Breast epithelium (tissue), 4 donors: ENCODE measurements at regions not wholly inside any gene's neighbourhood (a gene's known extent, or its start where the extent isn't known, plus 50 kb on each side); places are given as distances from the start of the nearest gene placed in this dataset.

Source experiments
- DNase-seq, 2 donors: peaks; one replicate each; pipeline ENCODE4 v3.0.0-alpha.2; 2019; ENCODE audit warnings: low spot score in 2 of 2
- H3K27ac ChIP-seq, 2 donors: fragments of 200-600 bp; sonication (generic) in 1 of 2; one replicate each; pipeline ENCODE4 v1.5.1; 2016 to 2019; ENCODE audit warnings: mild to moderate bottlenecking in 1 of 2
- H3K27me3 ChIP-seq, 2 donors: fragments of 200-600 bp; sonication (generic) in 1 of 2; one replicate each; pipeline versions ENCODE4 v1.5.1 to v1.6.0; 2017 to 2019; ENCODE audit warnings: control low read depth in 1 of 2, mild to moderate bottlenecking in 1 of 2
- H3K36me3 ChIP-seq: fragments of 200-600 bp; one replicate; pipeline ENCODE4 v1.5.1; 2019
- H3K4me1 ChIP-seq, 2 donors: fragments of 200-600 bp; sonication (generic); one replicate each; pipeline ENCODE4 v1.5.1; 2016 to 2019; ENCODE audit warnings: control low read depth in 1 of 2
- H3K4me3 ChIP-seq, 3 donors: fragments of 200-600 bp; sonication (generic); 1 replicate in 2 of 3; 2 replicates in 1 of 3; pipeline ENCODE4 v1.5.1; 2016 to 2019; ENCODE audit warnings: mild to moderate bottlenecking in 3 of 3, moderate library complexity in 2 of 3
- H3K9me3 ChIP-seq, 2 donors: fragments of 200-600 bp; sonication (generic) in 1 of 2; one replicate each; pipeline ENCODE4 v1.5.1; 2016 to 2019; ENCODE audit warnings: control low read depth in 1 of 2
- CTCF ChIP-seq, 3 donors: fragments of 450-650 bp; IDR thresholded peaks; one replicate each; pipeline ENCODE4 v1.5.1; 2016 to 2017; ENCODE audit warnings: antibody characterized with exemption in 3 of 3, mild to moderate bottlenecking in 3 of 3, moderate library complexity in 3 of 3
- POLR2A ChIP-seq: fragments of 450-650 bp; IDR thresholded peaks from one replicate; pipeline ENCODE4 v1.6.1; 2016; ENCODE audit warnings: antibody characterized with exemption, mild to moderate bottlenecking, moderate library complexity
- POLR2AphosphoS5 ChIP-seq, 3 donors: sonication (generic); formaldehyde crosslinking; IDR thresholded peaks; one replicate each; pipeline ENCODE4 v1.6.1; 2017; ENCODE audit warnings: antibody characterized with exemption in 3 of 3
- intact Hi-C: fragments of 100-400 bp; cut with DNase I; formaldehyde crosslinking; loops from one replicate; pipeline ENCODE4 v1.15.1; 2023; ENCODE audit warnings: low total_unique reads

- Histone ChIP-seq H3K27me3 (no peaks in the 10 kb centered on the region), H3K36me3 (no peaks in the 10 kb centered on the region), H3K4me1 (no peaks in the 10 kb centered on the region), H3K9me3 (no peaks in the 10 kb centered on the region), H3K27ac (no peak overlapping the region), H3K4me3 (no peak overlapping the region)
- intact Hi-C loops, result no loop called here
- no peak for DNase-seq
- TF ChIP-seq POLR2A (no peak), CTCF (IDR thresholded peaks at IDR 0.05) (no peak), POLR2AphosphoS5 (IDR thresholded peaks at IDR 0.05) (no peak)
Measured at GRCh38 chr6:115120391-115120790, 777.6 kb upstream of the HS3ST5 start.

- no peak for DNase-seq
- intact Hi-C loops, result no loop called here
Measured at GRCh38 chr6:115091461-115091860, 748.6 kb upstream of the HS3ST5 start.

GRCh38 chr6:115078555-115078954, 735.7 kb upstream of the HS3ST5 start:
- Histone ChIP-seq H3K27me3 (no peaks in the 10 kb centered on the region), H3K9me3 (no peaks in the 10 kb centered on the region), H3K4me1 (no peaks in the 10 kb centered on the region), H3K4me3 (no peak overlapping the region), H3K36me3 (no peaks in the 10 kb centered on the region), H3K27ac (no peak overlapping the region)
- intact Hi-C loops, result no loop called here
- TF ChIP-seq CTCF (IDR thresholded peaks at IDR 0.05) (no peak), POLR2AphosphoS5 (IDR thresholded peaks at IDR 0.05) (no peak), POLR2A (no peak)
- DNase-seq, result no peak

More at GRCh38 chr6:115091461-115091860, 748.6 kb upstream of the HS3ST5 start:
- Histone ChIP-seq H3K4me1 (no peaks in the 10 kb centered on the region), H3K27ac (no peak overlapping the region), H3K36me3 (no peaks in the 10 kb centered on the region), H3K9me3 (no peaks in the 10 kb centered on the region), H3K27me3 (no peaks in the 10 kb centered on the region), H3K4me3 (no peak overlapping the region)
- TF ChIP-seq POLR2AphosphoS5 (IDR thresholded peaks at IDR 0.05) (no peak), POLR2A (no peak), CTCF (IDR thresholded peaks at IDR 0.05) (no peak)

- Histone ChIP-seq H3K4me1 (no peaks in the 10 kb centered on the region), H3K27ac (no peak overlapping the region), H3K9me3 (peaks cover 0 to 9% of the 10 kb centered on the region in 2 donors), H3K27me3 (no peaks in the 10 kb centered on the region), H3K4me3 (no peak overlapping the region), H3K36me3 (no peaks in the 10 kb centered on the region)
- intact Hi-C loops, result no loop called here
- TF ChIP-seq POLR2A, result no peak
- no peak for TF ChIP-seq CTCF (IDR thresholded peaks at IDR 0.05)
- no peak for TF ChIP-seq POLR2AphosphoS5 (IDR thresholded peaks at IDR 0.05)
- no peak for DNase-seq
Measured at GRCh38 chr6:115071962-115072361, 729.1 kb upstream of the HS3ST5 start.

- no peak for TF ChIP-seq POLR2A
- TF ChIP-seq CTCF (IDR thresholded peaks at IDR 0.05), result no peak
- TF ChIP-seq POLR2AphosphoS5 (IDR thresholded peaks at IDR 0.05), result no peak
- Histone ChIP-seq H3K36me3 (no peaks in the 10 kb centered on the region), H3K27ac (no peak overlapping the region), H3K9me3 (peaks cover 0 to 9% of the 10 kb centered on the region in 2 donors), H3K27me3 (no peaks in the 10 kb centered on the region), H3K4me3 (no peak overlapping the region), H3K4me1 (no peaks in the 10 kb centered on the region)
- no peak for DNase-seq
- intact Hi-C loops, result no loop called here
Measured at GRCh38 chr6:115067690-115068447, 725.0 kb upstream of the HS3ST5 start.
